Choroid plexus epithelial cell (primary cell): ENCODE measurements at regions not wholly inside any gene's neighbourhood (a gene's known extent, or its start where the extent isn't known, plus 50 kb on each side); places are given as distances from the start of the nearest gene placed in this dataset.
"Not testable (repeated sequence)": the region's sequence is repeated elsewhere in the genome, so short reads cannot be mapped to it uniquely, and the experiment has no call there.

Experiments used
- DNase-seq: peaks from one replicate; pipeline ENCODE4 v3.0.0-alpha.2; 2010; ENCODE audit warnings: low read depth
- H3K4me3 ChIP-seq: 2 replicates; pipeline ENCODE4 v1.5.1; 2011; ENCODE audit warnings: low read depth, mild to moderate bottlenecking, control low read depth, low read length, moderate library complexity
- TF ChIP-seq, protein P1 (sequence below): conservative IDR thresholded peaks from 2 replicates; pipeline ENCODE4 v1.5.1; 2011; ENCODE audit warnings: low read depth, mild to moderate bottlenecking, control low read depth, inconsistent platforms, low read length, moderate library complexity

DNA sequence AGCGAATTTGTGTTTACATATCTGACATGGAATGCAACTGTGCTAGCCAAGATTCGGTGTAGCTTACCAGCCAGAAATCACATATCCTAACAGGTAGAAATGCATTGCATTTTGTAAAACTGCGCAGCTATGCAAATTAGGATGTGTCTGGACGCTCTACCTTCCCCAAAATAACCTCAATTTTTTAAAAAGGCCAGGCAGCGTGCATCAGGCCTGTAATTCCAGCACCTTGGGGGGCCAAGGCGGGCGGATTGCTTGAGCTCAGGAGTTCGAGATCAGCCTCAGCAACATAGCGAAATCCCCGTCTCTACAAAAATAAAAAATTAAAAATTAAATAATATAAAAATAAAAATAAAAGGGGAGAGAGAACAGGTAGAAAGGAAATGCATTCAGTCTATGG is 305.0 kb downstream of the TYW1 start:
- TF ChIP-seq, protein P1, sequence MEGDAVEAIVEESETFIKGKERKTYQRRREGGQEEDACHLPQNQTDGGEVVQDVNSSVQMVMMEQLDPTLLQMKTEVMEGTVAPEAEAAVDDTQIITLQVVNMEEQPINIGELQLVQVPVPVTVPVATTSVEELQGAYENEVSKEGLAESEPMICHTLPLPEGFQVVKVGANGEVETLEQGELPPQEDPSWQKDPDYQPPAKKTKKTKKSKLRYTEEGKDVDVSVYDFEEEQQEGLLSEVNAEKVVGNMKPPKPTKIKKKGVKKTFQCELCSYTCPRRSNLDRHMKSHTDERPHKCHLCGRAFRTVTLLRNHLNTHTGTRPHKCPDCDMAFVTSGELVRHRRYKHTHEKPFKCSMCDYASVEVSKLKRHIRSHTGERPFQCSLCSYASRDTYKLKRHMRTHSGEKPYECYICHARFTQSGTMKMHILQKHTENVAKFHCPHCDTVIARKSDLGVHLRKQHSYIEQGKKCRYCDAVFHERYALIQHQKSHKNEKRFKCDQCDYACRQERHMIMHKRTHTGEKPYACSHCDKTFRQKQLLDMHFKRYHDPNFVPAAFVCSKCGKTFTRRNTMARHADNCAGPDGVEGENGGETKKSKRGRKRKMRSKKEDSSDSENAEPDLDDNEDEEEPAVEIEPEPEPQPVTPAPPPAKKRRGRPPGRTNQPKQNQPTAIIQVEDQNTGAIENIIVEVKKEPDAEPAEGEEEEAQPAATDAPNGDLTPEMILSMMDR, result no peak
- peak overlapping the region; percentile 91 for H3K4me3 ChIP-seq
- peak; percentile 33 for DNase-seq

DNA sequence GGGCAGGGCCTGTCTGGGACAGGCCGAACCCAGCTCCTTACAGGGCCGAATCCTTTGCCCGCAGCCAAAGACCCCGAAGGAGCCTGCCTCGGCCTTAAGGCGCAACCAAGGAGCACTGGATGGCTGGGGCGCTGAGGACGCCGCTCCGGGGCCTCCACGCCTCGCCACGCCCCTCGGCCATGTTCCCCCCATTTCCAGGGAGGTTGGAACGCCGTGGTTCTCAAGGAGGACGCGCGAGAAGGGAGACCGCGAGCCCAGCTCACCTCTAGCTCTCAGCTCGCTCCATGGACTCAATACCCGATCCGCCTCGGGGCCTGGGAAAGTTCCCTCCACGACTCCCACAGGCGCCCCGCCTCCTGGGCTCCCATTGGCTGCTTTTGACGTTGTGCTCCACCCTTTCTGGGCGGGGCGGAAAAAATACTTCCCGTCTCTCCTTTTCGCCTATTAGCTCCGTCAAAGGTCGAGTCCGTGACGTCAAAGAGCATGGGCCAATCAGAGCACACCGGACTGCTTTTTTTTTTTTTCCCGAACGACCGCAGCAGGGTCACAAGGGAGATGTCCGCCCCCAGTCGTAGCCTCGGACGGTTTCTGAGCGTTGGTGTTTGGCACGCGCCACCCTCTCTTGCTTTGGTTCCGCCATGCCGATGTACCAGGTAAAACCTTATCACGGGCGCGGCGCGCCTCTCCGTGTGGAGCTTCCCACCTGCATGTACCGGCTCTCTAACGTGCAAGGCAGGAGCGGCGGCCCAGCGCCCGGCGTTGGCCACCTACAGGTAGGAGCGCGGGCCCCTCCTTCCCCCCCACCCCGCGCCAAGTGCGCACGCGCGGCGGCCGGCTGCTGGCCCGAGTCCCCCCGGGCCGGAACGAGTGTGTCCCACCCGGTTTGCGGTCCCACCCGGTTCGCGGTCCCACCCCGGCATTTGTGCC is 305.7 kb downstream of the TYW1 start:
- peak overlapping the region; percentile 91 for H3K4me3 ChIP-seq
- TF ChIP-seq, protein P1, result peak; percentile 40
- peak; percentile 99 for DNase-seq

DNA sequence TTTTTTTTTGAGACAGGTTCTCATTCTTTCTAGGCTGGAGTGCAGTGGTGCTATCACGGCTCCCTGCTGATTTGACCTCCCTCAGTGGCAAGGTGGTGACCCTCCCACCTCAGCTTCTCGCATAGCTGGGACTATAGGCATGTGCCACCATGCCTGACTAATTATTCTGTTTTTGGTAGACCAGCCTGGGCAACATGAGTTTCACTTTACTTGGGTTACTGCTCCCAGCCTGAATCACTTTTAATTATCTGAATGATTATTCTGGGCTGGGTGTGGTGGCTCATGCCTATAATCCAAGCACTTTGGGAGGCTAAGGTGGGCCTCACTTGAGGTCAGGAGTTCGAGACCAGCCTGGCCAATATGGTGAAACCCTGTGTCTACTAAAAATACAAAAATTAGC is 308.2 kb downstream of the TYW1 start:
- DNase-seq, H3K4me3 ChIP-seq: not testable (repeated sequence)

DNA sequence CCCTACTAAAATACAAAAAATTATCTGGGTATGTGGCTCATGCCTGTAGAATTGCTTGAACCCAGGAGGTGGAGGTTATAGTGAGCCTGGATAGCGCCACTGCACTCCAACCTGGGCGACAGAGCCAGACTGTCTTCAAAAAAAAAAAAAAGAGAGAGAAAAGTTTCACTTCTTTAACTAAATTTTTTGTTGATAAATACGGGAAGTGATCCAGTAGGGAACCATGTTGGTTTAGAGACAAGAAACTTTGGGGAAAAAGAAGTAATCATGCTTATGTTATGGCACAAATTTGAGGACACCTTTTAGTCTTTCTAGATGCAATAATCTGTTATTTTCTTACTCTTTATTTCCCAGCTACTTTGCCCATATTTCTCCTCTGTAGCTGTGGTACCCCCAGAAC is 309.7 kb downstream of the TYW1 start:
- H3K4me3 ChIP-seq, result no peak overlapping the region
- no peak for DNase-seq
- TF ChIP-seq, protein P1, result no peak

DNA sequence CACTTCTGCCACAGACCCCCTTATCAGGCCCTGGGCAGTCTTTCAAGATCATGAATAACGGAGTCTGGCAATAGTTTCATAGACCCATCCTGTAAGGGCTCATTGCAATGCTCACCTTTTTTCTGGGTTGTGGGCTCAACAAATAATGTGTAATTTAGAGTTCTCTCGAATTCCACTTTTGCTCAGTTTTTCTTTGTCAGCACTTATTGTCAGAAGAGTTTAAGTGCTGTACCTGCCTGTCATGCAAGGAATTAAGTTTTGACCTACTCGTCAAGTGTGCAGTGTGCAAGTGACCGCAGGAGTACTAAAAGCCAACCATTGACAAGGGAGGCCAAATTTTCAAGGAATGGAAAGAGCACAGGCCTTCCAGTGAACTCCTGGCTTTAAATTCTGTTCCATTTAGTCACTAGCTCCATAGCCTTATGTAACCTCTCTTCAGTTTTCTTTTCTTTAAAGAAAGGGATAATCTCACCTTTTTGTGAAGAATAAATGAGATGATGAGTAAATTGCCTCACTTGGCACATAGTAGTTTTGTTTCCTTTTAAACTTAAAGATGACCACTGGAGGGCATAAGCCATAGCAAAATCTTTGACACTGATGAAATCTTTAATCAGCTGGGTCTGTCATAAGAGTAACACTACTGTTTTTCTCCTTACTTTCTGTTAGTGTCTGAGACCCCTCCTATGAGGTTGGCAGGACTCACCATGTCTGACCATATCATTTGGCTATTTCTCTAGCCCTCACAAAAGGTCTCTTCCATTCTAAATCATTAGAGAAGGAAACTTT is 313.3 kb downstream of the TYW1 start:
- no peak overlapping the region for H3K4me3 ChIP-seq
- DNase-seq, result peak; percentile 22
- TF ChIP-seq, protein P1, result no peak

DNA sequence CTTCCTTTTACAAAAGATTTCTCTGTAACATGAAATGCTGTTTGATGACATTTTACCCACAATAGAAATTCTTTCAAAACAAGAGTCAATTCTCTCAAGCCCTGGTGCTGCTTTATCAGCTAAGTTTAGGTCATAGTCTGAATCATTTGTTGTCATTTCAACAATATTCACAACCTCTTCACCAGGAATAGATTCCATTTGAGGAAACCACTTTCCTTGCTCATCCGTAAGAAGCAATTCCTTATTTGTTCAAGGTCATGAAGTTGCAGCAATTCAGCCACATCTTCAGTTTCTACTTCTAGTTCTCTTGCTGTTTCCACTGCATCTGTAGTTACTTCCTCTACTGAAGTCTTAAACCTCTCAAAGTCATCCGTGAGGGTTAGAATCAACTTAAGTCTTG is 315.3 kb downstream of the TYW1 start:
- H3K4me3 ChIP-seq, result no peak overlapping the region
- peak; percentile 87 for DNase-seq
- TF ChIP-seq, protein P1, result no peak

DNA sequence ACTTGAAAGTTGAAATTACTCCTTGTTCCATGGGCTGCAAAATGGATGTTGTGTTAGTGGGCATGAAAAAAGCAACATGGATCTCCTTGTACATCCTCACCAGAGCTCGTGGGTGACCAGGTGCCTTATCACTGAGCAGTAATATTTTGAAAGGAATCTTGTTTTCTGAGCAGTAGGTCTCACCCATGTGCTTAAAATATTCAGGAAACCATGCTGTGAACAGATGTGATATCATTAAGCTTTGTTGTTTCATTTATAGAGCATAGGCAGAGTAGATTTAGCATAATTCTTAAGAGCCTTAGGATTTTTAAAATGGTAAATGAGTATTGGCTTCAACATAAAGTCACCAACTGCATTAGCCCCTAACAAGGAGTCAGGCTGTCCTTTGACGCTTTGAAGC is 316.6 kb downstream of the TYW1 start:
- no peak for DNase-seq
- TF ChIP-seq, protein P1, result no peak
- H3K4me3 ChIP-seq, result no peak overlapping the region

DNA sequence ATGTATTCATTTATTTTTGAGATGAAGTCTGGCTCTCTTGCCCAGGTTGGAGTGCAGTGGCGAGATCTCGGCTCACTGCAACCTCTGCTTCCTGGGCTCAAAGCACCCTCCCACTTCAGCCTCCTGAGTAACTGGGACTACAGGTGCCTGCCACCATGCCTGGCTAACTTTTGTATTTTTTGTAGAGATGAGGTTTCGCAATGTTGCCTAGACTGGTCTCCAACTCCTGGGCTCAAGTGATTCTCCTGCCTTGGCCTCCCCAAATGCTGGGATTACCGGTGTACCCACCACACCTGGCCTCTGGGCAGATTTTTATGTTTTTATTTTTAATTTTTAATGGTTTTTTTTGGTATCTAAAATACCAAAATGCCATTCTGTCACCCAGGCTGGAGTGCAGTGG is 320.3 kb downstream of the TYW1 start:
- not testable (repeated sequence) for H3K4me3 ChIP-seq, DNase-seq

DNA sequence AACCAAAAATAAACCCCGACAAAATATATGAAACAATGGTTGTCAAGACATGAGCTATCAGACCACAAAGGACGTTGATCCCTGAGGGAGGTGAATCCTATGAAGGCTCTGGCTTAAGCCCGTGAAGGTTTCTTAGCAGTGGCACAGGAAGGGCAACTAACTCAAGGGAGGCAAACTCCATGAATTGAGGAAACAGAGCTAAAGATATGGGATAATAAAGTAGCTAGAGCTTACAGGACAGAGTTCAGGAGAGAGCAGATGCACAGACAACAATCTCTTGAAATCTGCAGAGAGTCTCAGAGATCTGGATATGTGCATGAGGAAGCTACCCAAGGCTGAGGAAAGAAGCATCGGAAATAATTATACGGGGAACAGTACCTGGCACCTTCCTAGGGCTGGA is 331.6 kb downstream of the TYW1 start:
- H3K4me3 ChIP-seq, result not testable (repeated sequence)

DNA sequence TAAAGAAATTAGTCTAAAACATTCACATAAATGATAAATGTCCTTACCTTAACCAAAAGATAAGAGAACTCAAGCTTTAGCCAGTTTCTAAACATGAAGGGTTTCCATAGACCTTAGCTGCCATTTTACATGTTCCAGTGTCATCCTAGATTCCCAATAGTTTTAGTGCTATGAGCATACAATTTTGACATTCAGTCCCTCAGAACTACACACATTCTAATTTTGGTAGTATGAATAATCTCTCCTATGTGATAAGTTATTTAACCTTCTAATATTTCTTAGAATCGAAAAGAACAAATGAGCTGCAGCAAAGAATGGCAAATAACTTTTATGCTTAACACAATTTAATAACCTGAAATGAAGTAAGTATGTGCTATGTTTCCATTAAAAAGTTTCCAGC is 338.5 kb downstream of the TYW1 start:
- not testable (repeated sequence) for DNase-seq, H3K4me3 ChIP-seq

More for the DNA sequence above, 331.6 kb downstream of the TYW1 start:
- DNase-seq, result not testable (repeated sequence)

DNA sequence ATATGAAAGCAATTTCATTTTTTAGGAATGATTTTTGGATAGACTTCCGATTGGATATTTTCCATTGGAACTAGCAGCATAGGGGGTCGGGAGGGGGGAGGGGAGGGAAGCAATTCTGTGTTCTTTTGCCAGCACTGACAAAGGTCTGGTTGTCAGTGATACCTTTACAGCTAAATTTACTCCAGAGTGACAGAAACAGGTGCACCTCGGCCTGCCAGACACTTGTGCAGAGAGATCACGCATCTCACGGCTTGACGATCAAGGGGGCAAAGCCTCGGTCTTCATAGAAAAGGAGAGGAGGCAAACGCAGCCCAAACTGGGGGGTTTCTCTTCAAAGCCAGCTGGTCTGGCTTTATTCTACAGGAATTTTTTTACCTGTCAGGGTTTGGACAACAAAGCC is 339.0 kb downstream of the TYW1 start:
- DNase-seq, result not testable (repeated sequence)

DNA sequence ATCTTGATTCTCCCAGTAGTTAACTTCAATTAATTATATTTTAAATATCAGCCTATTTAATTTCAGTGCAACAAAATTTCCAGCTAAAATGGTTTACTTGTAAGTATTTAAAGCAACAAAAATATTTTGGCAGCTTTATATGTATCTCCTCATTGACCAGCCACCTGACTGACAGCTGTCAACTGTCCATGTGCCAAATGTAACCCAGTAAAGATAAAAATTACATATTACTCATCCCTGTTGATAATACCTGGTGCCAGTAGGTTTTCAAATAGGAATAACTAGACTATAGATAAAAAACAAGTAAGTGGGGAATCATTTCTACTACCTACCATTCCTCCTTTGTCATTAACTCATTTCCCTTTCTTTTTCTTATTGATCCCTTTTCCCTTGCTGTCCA is 341.9 kb downstream of the TYW1 start:
- not testable (repeated sequence) for H3K4me3 ChIP-seq, DNase-seq

More for the DNA sequence above, 339.0 kb downstream of the TYW1 start:
- not testable (repeated sequence) for H3K4me3 ChIP-seq
